ENCODE measurements at regions not wholly inside any gene's neighbourhood (a gene's known extent, or its start where the extent isn't known, plus 50 kb on each side); places are given as distances from the start of the nearest gene placed in this dataset.

DNA sequence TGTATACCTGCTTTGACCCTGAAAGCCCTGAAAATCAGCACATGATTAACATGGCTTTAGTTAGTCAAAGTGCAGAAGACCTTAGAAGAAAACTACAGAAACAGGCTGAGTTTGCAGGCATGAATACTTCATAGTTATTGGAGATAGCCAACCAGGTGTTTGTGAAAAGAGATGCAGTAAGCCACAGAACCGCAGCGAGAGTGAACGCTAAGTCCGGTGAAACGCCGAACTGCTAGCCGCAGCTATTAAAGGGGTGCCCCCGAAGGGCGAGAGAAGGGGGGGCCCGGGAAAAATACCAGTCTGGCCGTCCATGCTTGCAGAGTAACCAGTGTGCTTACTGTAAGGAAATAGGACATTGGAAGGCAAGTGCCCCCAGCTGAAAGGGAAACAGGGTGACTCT, 784.0 kb upstream of the TMEM132C start:
- no peaks in the 10 kb centered on the region for H4K20me1 ChIP-seq (ENCODE audit: insufficient read depth)

DNA sequence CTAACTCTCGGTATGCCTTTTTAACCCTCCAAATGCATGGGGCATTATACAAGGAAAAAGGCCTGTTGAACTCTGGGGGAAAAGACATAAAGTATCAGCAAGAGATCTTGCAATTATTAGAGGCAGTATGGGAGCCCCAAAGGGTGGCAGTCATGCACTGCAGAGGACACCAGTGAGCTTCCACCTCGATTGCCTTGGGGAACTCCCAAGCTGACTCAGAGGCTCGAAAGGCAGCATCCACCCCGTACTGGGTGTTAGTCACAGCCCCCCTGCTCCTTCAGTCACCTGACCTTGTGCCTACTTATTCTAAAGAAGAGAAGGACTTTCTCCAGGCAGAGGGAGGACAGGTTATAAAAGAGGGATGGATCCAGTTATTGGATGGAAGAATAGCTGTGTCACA, 781.4 kb upstream of the TMEM132C start:
- H3K4me3 ChIP-seq (ENCODE audit: low read length), result no peak overlapping the region
- no peak overlapping the region for H2AFZ ChIP-seq (ENCODE audit: low read depth, low read length)
- no peaks in the 10 kb centered on the region for H3K36me3 ChIP-seq (ENCODE audit: insufficient read depth, low read length)
- no peaks in the 10 kb centered on the region for H3K27me3 ChIP-seq (ENCODE audit: insufficient read depth, low read depth, low read length)
- H3K9ac ChIP-seq (ENCODE audit: low read length), result no peak overlapping the region
- H3K9me2 ChIP-seq (ENCODE audit: insufficient read depth, low read length), result peaks cover 3% of the 10 kb centered on the region
- H3F3A ChIP-seq (ENCODE audit: insufficient read depth, low read length, poor library complexity, severe bottlenecking), result no peaks in the 10 kb centered on the region
- no peaks in the 10 kb centered on the region for H3K9me3 ChIP-seq (ENCODE audit: low read length)
- no peaks in the 10 kb centered on the region for H4K20me1 ChIP-seq (ENCODE audit: insufficient read depth)
- no peak overlapping the region for H3K27ac ChIP-seq (ENCODE audit: low read length)
- no peaks in the 10 kb centered on the region for H3K79me2 ChIP-seq (replicated peaks; ENCODE audit: insufficient read depth, low read length)
- TF ChIP-seq, protein P1, sequence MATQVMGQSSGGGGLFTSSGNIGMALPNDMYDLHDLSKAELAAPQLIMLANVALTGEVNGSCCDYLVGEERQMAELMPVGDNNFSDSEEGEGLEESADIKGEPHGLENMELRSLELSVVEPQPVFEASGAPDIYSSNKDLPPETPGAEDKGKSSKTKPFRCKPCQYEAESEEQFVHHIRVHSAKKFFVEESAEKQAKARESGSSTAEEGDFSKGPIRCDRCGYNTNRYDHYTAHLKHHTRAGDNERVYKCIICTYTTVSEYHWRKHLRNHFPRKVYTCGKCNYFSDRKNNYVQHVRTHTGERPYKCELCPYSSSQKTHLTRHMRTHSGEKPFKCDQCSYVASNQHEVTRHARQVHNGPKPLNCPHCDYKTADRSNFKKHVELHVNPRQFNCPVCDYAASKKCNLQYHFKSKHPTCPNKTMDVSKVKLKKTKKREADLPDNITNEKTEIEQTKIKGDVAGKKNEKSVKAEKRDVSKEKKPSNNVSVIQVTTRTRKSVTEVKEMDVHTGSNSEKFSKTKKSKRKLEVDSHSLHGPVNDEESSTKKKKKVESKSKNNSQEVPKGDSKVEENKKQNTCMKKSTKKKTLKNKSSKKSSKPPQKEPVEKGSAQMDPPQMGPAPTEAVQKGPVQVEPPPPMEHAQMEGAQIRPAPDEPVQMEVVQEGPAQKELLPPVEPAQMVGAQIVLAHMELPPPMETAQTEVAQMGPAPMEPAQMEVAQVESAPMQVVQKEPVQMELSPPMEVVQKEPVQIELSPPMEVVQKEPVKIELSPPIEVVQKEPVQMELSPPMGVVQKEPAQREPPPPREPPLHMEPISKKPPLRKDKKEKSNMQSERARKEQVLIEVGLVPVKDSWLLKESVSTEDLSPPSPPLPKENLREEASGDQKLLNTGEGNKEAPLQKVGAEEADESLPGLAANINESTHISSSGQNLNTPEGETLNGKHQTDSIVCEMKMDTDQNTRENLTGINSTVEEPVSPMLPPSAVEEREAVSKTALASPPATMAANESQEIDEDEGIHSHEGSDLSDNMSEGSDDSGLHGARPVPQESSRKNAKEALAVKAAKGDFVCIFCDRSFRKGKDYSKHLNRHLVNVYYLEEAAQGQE (IDR thresholded peaks at IDR 0.05; ENCODE audit: borderline replicate concordance), result no peak
- no peak for TF ChIP-seq EP300 (conservative IDR thresholded peaks at IDR 0.05; ENCODE audit: poor library complexity, severe bottlenecking)
- no peak for TF ChIP-seq EZH2 (IDR thresholded peaks at IDR 0.05; ENCODE audit: borderline replicate concordance, insufficient read depth, low read length, poor library complexity, severe bottlenecking)
- TF ChIP-seq MXI1 (conservative IDR thresholded peaks at IDR 0.05; ENCODE audit: poor library complexity, severe bottlenecking), result no peak
- TF ChIP-seq, protein P2, sequence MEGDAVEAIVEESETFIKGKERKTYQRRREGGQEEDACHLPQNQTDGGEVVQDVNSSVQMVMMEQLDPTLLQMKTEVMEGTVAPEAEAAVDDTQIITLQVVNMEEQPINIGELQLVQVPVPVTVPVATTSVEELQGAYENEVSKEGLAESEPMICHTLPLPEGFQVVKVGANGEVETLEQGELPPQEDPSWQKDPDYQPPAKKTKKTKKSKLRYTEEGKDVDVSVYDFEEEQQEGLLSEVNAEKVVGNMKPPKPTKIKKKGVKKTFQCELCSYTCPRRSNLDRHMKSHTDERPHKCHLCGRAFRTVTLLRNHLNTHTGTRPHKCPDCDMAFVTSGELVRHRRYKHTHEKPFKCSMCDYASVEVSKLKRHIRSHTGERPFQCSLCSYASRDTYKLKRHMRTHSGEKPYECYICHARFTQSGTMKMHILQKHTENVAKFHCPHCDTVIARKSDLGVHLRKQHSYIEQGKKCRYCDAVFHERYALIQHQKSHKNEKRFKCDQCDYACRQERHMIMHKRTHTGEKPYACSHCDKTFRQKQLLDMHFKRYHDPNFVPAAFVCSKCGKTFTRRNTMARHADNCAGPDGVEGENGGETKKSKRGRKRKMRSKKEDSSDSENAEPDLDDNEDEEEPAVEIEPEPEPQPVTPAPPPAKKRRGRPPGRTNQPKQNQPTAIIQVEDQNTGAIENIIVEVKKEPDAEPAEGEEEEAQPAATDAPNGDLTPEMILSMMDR (IDR thresholded peaks at IDR 0.05; ENCODE audit: poor library complexity, severe bottlenecking), result no peak
- no peak for TF ChIP-seq RAD21 (conservative IDR thresholded peaks at IDR 0.05)
- TF ChIP-seq POLR2AphosphoS5 (IDR thresholded peaks at IDR 0.05), result no peak
- no peak for TF ChIP-seq SMC3 (conservative IDR thresholded peaks at IDR 0.05; ENCODE audit: poor library complexity)
- no peak for TF ChIP-seq TAF1 (IDR thresholded peaks at IDR 0.05; ENCODE audit: low read depth)
- no peak overlapping the region for H3K4me2 ChIP-seq (ENCODE audit: low read length)

More for the DNA sequence above, 784.0 kb upstream of the TMEM132C start:
- H3K9me3 ChIP-seq (ENCODE audit: low read length), result no peaks in the 10 kb centered on the region
- H3K79me2 ChIP-seq (replicated peaks; ENCODE audit: insufficient read depth, low read length), result no peaks in the 10 kb centered on the region
- H3K4me3 ChIP-seq (ENCODE audit: low read length), result no peak overlapping the region
- H3K27ac ChIP-seq (ENCODE audit: low read length), result no peak overlapping the region
- no peaks in the 10 kb centered on the region for H3K27me3 ChIP-seq (ENCODE audit: insufficient read depth, low read depth, low read length)
- H3K36me3 ChIP-seq (ENCODE audit: insufficient read depth, low read length), result no peaks in the 10 kb centered on the region
- H3K4me2 ChIP-seq (ENCODE audit: low read length), result no peak overlapping the region
- no peaks in the 10 kb centered on the region for H3F3A ChIP-seq (ENCODE audit: insufficient read depth, low read length, poor library complexity, severe bottlenecking)
- H3K9me2 ChIP-seq (ENCODE audit: insufficient read depth, low read length), result peaks cover 3% of the 10 kb centered on the region
- H3K9ac ChIP-seq (ENCODE audit: low read length), result no peak overlapping the region
- H2AFZ ChIP-seq (ENCODE audit: low read depth, low read length), result no peak overlapping the region
- TF ChIP-seq EZH2 (IDR thresholded peaks at IDR 0.05; ENCODE audit: borderline replicate concordance, insufficient read depth, low read length, poor library complexity, severe bottlenecking) (no peak), MXI1 (conservative IDR thresholded peaks at IDR 0.05; ENCODE audit: poor library complexity, severe bottlenecking) (no peak), EP300 (conservative IDR thresholded peaks at IDR 0.05; ENCODE audit: poor library complexity, severe bottlenecking) (no peak), RAD21 (conservative IDR thresholded peaks at IDR 0.05) (no peak), TAF1 (IDR thresholded peaks at IDR 0.05; ENCODE audit: low read depth) (no peak), POLR2AphosphoS5 (IDR thresholded peaks at IDR 0.05) (no peak), SMC3 (conservative IDR thresholded peaks at IDR 0.05; ENCODE audit: poor library complexity) (no peak)
- TF ChIP-seq, protein P2 (IDR thresholded peaks at IDR 0.05; ENCODE audit: poor library complexity, severe bottlenecking), result no peak
- TF ChIP-seq, protein P1 (IDR thresholded peaks at IDR 0.05; ENCODE audit: borderline replicate concordance), result no peak
